Prostate gland (tissue), 2 donors: ENCODE measurements at regions not wholly inside any gene's neighbourhood (a gene's known extent, or its start where the extent isn't known, plus 50 kb on each side); places are given as distances from the start of the nearest gene placed in this dataset.

ENCODE experiments used
- CTCF ChIP-seq, 4 experiments: fragments of 200-600 bp in 2 of 4; fragments of 450-650 bp in 2 of 4; sonication (generic) in 2 of 4; IDR thresholded peaks; 1 replicate in 3 of 4; 2 replicates in 1 of 4; pipeline ENCODE4 v1.5.1; 2016 to 2019; ENCODE audit warnings: antibody characterized with exemption in 4 of 4, mild to moderate bottlenecking in 2 of 4, moderate library complexity in 2 of 4
- POLR2A ChIP-seq: fragments of 450-650 bp; IDR thresholded peaks from one replicate; pipeline ENCODE4 v1.6.1; 2016; ENCODE audit warnings: antibody characterized with exemption, mild to moderate bottlenecking

- TF ChIP-seq POLR2A (no peak), CTCF (IDR thresholded peaks at IDR 0.05) (no peak)
These were observed 303.5 kb downstream of the NEBL start for GRCh38 chr10:20593649-20594048.
